Tibial artery (tissue), 4 donors: ENCODE measurements at regions not wholly inside any gene's neighbourhood (a gene's known extent, or its start where the extent isn't known, plus 50 kb on each side); places are given as distances from the start of the nearest gene placed in this dataset.

Experiments
- DNase-seq, 2 donors: peaks; one replicate each; pipeline ENCODE4 v3.0.0-alpha.2; 2019
- H3K27ac ChIP-seq, 2 donors: fragments of 200-600 bp; sonication (generic) in 1 of 2; 1 replicate in 1 of 2; 2 replicates in 1 of 2; pipeline ENCODE4 v1.5.1; 2018 to 2019; ENCODE audit warnings: mild to moderate bottlenecking in 1 of 2
- H3K27me3 ChIP-seq, 2 donors: fragments of 200-600 bp; sonication (generic) in 1 of 2; one replicate each; pipeline versions ENCODE4 v1.5.1 to v1.6.0; 2016 to 2019
- H3K36me3 ChIP-seq, 3 donors: fragments of 200-600 bp; sonication (generic) in 2 of 3; one replicate each; pipeline ENCODE4 v1.5.1; 2016 to 2019; ENCODE audit warnings: mild to moderate bottlenecking in 2 of 3
- H3K4me1 ChIP-seq, 4 donors: fragments of 200-600 bp; sonication (generic) in 2 of 4; 1 replicate in 3 of 4; 2 replicates in 1 of 4; pipeline ENCODE4 v1.5.1; 2016 to 2019
- H3K4me3 ChIP-seq, 2 donors: fragments of 200-600 bp; sonication (generic) in 1 of 2; 1 replicate in 1 of 2; 2 replicates in 1 of 2; pipeline ENCODE4 v1.5.1; 2018 to 2019; ENCODE audit warnings: mild to moderate bottlenecking in 2 of 2
- H3K9me3 ChIP-seq, 3 donors: fragments of 200-600 bp; sonication (generic) in 1 of 3; one replicate each; pipeline ENCODE4 v1.5.1; 2016 to 2019
- intact Hi-C: fragments of 100-400 bp; cut with DNase I; formaldehyde crosslinking; loops from one replicate; pipeline ENCODE4 v1.15.0; 2023; ENCODE audit warnings: low total_unique reads
- TF ChIP-seq, protein P1 (sequence below), 2 experiments: fragments of 200-600 bp in 1 of 2; fragments of 450-650 bp in 1 of 2; IDR thresholded peaks; one replicate each; pipeline ENCODE4 v1.5.1; 2017 to 2019; ENCODE audit warnings: antibody characterized with exemption in 2 of 2, mild to moderate bottlenecking in 1 of 2, moderate library complexity in 1 of 2

DNA sequence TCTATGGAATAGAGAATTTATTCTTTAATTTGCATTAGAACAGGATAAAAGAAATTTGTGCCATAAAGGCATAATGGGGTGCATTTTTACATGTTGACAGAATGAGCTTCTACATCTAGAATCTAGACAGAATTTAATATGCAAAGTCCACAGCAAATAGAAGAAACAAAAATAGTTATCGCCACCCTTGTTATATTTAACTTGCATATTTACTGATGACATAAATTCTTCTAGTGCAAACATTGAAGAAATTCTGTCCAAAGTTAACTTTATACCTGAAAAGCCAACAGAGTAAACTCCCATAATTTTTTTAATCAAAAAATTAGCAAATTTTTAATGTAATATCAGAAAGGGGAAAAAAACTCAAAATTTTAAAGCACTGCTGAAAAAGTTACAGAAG, 213.7 kb upstream of the ALCAM start:
- Histone ChIP-seq H3K27ac (no peak overlapping the region), H3K9me3 (no peaks in the 10 kb centered on the region), H3K36me3 (no peaks in the 10 kb centered on the region), H3K4me3 (no peak overlapping the region), H3K4me1 (no peaks in the 10 kb centered on the region), H3K27me3 (no peaks in the 10 kb centered on the region)
- TF ChIP-seq, protein P1, sequence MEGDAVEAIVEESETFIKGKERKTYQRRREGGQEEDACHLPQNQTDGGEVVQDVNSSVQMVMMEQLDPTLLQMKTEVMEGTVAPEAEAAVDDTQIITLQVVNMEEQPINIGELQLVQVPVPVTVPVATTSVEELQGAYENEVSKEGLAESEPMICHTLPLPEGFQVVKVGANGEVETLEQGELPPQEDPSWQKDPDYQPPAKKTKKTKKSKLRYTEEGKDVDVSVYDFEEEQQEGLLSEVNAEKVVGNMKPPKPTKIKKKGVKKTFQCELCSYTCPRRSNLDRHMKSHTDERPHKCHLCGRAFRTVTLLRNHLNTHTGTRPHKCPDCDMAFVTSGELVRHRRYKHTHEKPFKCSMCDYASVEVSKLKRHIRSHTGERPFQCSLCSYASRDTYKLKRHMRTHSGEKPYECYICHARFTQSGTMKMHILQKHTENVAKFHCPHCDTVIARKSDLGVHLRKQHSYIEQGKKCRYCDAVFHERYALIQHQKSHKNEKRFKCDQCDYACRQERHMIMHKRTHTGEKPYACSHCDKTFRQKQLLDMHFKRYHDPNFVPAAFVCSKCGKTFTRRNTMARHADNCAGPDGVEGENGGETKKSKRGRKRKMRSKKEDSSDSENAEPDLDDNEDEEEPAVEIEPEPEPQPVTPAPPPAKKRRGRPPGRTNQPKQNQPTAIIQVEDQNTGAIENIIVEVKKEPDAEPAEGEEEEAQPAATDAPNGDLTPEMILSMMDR (IDR thresholded peaks at IDR 0.05), result no peak
- no peak for DNase-seq
- intact Hi-C loops, result no loop called here

DNA sequence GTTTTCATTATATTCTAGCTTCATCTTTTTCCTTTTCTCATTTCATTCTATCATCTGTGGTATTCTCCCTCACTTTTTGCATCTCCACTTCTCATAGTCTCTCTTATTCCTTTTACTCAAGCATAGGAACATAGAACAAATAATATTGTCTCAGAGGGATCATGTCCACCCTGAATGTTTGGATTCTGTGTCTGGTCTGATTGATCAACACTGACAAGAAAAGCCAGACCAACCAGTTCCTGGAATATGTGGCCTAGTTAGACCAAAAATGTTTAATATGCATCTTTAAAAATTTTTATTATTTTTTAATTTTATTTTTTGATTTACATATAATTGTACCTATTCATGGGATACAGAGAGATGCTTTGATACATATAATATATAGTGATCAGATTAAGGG, 212.0 kb upstream of the ALCAM start:
- Histone ChIP-seq H3K9me3 (no peaks in the 10 kb centered on the region), H3K27ac (no peak overlapping the region), H3K4me1 (no peaks in the 10 kb centered on the region), H3K4me3 (no peak overlapping the region), H3K36me3 (no peaks in the 10 kb centered on the region), H3K27me3 (no peaks in the 10 kb centered on the region)
- DNase-seq, result no peak
- TF ChIP-seq, protein P1 (IDR thresholded peaks at IDR 0.05), result no peak
- intact Hi-C loops, result no loop called here

DNA sequence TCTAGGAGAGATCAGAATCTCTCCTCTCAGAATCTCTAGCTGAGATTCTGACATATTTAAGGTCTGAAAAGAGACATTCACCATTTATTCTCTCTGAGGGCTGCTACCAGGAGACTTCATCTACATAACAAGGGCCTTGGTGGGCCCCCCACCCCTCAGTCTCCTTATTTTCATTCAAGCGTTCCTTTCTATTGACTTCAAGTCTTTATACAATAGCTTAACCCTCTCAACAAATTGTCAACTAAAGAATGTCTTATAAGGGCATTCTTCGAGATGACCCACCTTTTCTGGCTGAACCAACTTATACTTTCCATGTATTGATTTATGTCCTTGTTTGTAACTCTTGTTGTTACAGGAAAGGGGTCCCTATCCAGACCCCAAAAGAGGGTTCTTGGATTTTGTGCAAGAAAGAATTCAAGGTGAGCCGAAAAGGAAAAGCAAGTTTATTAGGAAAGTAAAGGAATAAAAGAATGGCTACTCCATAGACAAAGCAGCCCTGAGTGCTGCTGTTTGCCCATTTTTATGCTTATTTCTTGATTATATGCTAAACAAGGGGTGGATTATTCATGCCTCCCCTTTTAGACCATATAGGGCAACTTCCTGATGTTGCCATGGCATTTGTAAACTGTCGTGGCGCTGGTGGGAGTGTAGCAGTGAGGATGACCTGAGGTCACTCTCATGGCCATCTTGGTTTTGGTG, 209.5 kb upstream of the ALCAM start:
- TF ChIP-seq, protein P1 (IDR thresholded peaks at IDR 0.05), result no peak

DNA sequence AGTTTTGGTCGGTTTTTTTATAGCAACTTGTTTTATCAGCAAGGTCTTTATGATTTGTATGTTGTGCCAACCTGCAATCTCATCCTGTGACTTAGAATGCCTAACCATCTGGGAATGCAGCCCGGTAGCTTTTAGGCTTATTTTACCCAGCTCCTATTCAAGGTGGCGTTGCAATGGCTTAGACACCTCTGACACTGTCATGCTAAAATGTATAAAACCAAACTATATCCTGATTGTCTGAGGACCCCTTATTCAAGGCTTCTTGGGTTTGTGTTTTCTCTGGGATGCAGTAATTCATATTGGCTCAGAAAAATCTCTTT, 209.0 kb upstream of the ALCAM start:
- Histone ChIP-seq H3K36me3 (no peaks in the 10 kb centered on the region), H3K4me3 (no peak overlapping the region), H3K27me3 (no peaks in the 10 kb centered on the region), H3K9me3 (no peaks in the 10 kb centered on the region), H3K27ac (no peak overlapping the region), H3K4me1 (no peaks in the 10 kb centered on the region)
- DNase-seq, result no peak
- TF ChIP-seq, protein P1 (IDR thresholded peaks at IDR 0.05), result no peak
- intact Hi-C loops, result no loop called here

More for the DNA sequence above, 209.5 kb upstream of the ALCAM start:
- intact Hi-C loops, result no loop called here
- no peak overlapping the region for H3K4me3 ChIP-seq
- H3K27ac ChIP-seq, result no peak overlapping the region
- no peaks in the 10 kb centered on the region for H3K4me1 ChIP-seq
- no peaks in the 10 kb centered on the region for H3K9me3 ChIP-seq
- no peak for DNase-seq
- H3K27me3 ChIP-seq, result no peaks in the 10 kb centered on the region
- H3K36me3 ChIP-seq, result no peaks in the 10 kb centered on the region

DNA sequence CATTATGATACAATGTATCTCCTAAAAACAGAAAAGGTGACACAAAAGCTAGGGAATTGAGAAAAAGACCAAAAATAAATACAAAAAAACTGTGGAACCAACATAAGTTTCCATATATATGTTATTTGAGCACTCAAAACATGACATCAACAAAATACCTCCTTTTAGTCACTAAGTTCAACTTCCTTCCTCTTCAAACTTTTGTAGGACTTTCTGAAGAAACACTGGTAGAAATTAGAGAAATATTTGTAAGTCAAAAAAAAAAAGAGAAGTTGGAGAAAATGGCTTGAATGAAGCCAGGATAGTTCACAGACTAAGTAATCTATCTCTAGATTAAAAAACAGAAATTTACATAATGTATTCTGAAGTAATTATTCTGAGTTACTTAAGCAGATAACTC, 208.4 kb upstream of the ALCAM start:
- no peaks in the 10 kb centered on the region for H3K27me3 ChIP-seq
- H3K9me3 ChIP-seq, result no peaks in the 10 kb centered on the region
- intact Hi-C loops, result no loop called here
- H3K4me3 ChIP-seq, result no peak overlapping the region
- H3K36me3 ChIP-seq, result no peaks in the 10 kb centered on the region
- no peak overlapping the region for H3K27ac ChIP-seq
- TF ChIP-seq, protein P1 (IDR thresholded peaks at IDR 0.05), result no peak
- H3K4me1 ChIP-seq, result no peaks in the 10 kb centered on the region
- no peak for DNase-seq

DNA sequence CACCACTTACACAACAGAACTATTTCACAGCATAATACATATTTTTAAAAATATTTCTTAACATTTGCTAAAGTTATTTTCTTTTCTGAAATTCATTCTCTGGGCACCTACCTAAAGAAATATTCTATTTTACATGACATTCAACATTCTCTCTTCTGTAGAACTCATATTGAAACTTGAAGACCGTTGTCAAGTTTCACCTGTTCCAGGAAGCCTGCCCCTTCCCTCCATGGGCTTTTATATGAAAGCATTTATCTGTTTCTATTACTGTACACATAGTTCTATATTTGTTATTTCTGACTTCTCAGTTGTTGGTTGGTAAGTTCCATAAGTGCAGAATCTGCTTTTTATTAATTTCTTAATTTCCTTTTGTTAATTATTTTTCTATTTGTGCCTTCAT, 204.3 kb upstream of the ALCAM start:
- H3K4me3 ChIP-seq, result no peak overlapping the region
- DNase-seq, result no peak
- H3K9me3 ChIP-seq, result no peaks in the 10 kb centered on the region
- no peak overlapping the region for H3K27ac ChIP-seq
- H3K36me3 ChIP-seq, result no peaks in the 10 kb centered on the region
- intact Hi-C loops, result no loop called here
- H3K27me3 ChIP-seq, result no peaks in the 10 kb centered on the region
- H3K4me1 ChIP-seq, result peaks cover 0 to 13% (median 0%) of the 10 kb centered on the region in 4 donors
- TF ChIP-seq, protein P1 (IDR thresholded peaks at IDR 0.05), result no peak
